22Rv1 (cell line): ENCODE measurements at regions not wholly inside any gene's neighbourhood (a gene's known extent, or its start where the extent isn't known, plus 50 kb on each side); places are given as distances from the start of the nearest gene placed in this dataset.

Source experiments
- ZFX ChIP-seq: fragments of 450-650 bp; IDR thresholded peaks from 2 replicates; pipeline ENCODE4 v1.6.1; 2017; ENCODE audit warnings: antibody characterized with exemption, borderline replicate concordance
- TF ChIP-seq, protein P1 (sequence below): fragments of 450-650 bp; IDR thresholded peaks from 2 replicates; pipeline ENCODE4 v1.5.1; 2017; ENCODE audit warnings: mild to moderate bottlenecking

DNA sequence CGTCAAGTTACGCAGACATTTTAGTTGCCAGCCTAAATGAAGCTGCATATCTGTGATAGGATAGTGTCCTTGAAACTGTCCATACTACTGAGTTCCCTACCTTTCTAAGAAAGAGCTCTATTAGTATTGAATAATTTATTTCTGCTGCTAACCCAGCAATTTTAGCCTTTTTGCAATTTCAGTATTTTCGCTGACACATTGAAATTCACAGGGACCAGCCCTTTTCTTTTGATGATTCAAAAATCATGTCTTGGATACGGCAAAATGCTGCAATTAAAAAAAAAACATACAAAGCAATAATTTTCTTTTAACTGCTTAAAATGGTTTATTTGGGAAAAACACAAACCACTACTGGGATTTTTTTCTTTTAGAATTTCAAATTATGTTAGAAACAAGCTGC lies 563.3 kb downstream of the TBC1D32 start:
- TF ChIP-seq, protein P1, sequence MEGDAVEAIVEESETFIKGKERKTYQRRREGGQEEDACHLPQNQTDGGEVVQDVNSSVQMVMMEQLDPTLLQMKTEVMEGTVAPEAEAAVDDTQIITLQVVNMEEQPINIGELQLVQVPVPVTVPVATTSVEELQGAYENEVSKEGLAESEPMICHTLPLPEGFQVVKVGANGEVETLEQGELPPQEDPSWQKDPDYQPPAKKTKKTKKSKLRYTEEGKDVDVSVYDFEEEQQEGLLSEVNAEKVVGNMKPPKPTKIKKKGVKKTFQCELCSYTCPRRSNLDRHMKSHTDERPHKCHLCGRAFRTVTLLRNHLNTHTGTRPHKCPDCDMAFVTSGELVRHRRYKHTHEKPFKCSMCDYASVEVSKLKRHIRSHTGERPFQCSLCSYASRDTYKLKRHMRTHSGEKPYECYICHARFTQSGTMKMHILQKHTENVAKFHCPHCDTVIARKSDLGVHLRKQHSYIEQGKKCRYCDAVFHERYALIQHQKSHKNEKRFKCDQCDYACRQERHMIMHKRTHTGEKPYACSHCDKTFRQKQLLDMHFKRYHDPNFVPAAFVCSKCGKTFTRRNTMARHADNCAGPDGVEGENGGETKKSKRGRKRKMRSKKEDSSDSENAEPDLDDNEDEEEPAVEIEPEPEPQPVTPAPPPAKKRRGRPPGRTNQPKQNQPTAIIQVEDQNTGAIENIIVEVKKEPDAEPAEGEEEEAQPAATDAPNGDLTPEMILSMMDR, result no peak
- no peak for TF ChIP-seq ZFX
